Stomach smooth muscle (tissue), 2 donors: ENCODE measurements at regions not wholly inside any gene's neighbourhood (a gene's known extent, or its start where the extent isn't known, plus 50 kb on each side); places are given as distances from the start of the nearest gene placed in this dataset.

ENCODE experiments used
- H3K27ac ChIP-seq: one replicate; pipeline ENCODE4 v1.7.0; 2013; ENCODE audit warnings: mild to moderate bottlenecking, low read length, inconsistent platforms
- H3K27me3 ChIP-seq, 2 donors: one replicate each; pipeline ENCODE4 v1.7.0; 2013; ENCODE audit warnings: low read length in 2 of 2; ENCODE audit not compliant: insufficient read depth in 2 of 2, control insufficient read depth in 1 of 2
- H3K36me3 ChIP-seq, 2 donors: one replicate each; pipeline ENCODE4 v1.7.0; 2013; ENCODE audit warnings: low read length in 2 of 2; ENCODE audit not compliant: control insufficient read depth in 2 of 2, insufficient read depth in 2 of 2
- H3K4me1 ChIP-seq: one replicate; pipeline ENCODE4 v1.7.0; 2013; ENCODE audit warnings: low read length; ENCODE audit not compliant: control insufficient read depth, insufficient read depth
- H3K4me3 ChIP-seq, 2 donors: one replicate each; pipeline ENCODE4 v1.7.0; 2013; ENCODE audit warnings: low read length in 2 of 2
- H3K9ac ChIP-seq, 2 donors: one replicate each; pipeline ENCODE4 v1.7.0; 2013; ENCODE audit warnings: low read length in 2 of 2, mild to moderate bottlenecking in 1 of 2
- H3K9me3 ChIP-seq, 2 donors: one replicate each; pipeline ENCODE4 v1.7.0; 2013; ENCODE audit warnings: low read length in 2 of 2; ENCODE audit not compliant: control insufficient read depth in 2 of 2
- donor health status: healthy.
- donor health status: Pancreatic carcinoma.

DNA sequence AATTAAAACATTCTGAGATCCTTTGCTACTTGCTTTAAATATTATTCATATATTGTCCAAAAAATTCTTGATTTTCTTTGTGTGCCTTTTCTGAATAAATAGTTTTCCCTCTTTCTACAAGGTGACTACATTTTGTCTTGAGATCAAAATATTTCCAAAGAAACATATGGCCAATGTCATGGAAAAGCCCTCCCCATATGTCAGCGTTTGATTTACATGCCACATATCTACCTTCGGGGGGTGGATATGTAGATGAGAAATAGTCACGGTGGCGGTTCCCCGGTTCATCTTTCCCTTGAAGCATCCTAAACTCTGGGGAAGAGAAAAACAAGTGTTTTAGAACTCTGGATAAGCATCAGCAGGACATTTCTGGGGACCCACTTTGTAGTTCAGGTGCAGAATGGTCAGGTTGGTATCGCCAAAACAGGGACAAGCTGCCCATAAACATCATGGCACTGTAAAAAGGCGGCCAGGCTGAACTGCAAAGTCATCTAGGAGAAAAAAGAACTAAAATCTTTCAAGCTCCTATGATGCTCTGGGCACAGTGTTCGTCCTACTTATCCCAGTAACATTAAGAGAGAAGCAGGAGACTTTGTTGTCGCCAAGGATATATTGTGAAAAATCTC, 91.5 kb downstream of the MEX3B start:
- Histone ChIP-seq H3K9me3 (no peaks in the 10 kb centered on the region), H3K27me3 (no peaks in the 10 kb centered on the region), H3K9ac (no peak overlapping the region), H3K4me3 (no peak overlapping the region), H3K36me3 (no peaks in the 10 kb centered on the region), H3K27ac (no peak overlapping the region), H3K4me1 (peaks cover 3% of the 10 kb centered on the region)

- no peak overlapping the region for H3K27ac ChIP-seq
- H3K4me3 ChIP-seq = no peak overlapping the region
- H3K36me3 ChIP-seq = no peaks in the 10 kb centered on the region
- H3K27me3 ChIP-seq = no peaks in the 10 kb centered on the region
- H3K9ac ChIP-seq = no peak overlapping the region
- H3K9me3 ChIP-seq = no peaks in the 10 kb centered on the region
- peaks cover 3% of the 10 kb centered on the region for H3K4me1 ChIP-seq
Measured at GRCh38 chr15:81950841-81951414, 94.9 kb downstream of the MEX3B start.

DNA sequence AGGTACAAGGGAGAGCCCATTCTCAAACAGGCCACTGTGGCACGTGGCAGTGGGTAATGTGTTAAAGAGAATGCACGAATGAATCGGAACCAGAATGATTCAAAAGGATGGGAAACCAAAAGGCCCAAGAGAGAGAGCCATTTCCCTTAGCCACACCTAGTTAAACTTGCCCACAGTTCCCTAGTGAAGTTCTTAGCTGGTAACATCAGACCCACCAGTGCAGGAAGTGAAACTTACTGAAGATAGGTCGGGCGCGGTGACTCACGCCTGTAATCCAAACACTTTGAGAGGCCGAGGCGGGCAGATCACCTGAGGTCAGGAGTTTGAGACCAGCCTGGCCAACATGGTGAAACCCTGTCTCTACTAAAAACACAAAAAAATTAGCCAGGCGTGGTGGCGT, 97.1 kb downstream of the MEX3B start:
- Histone ChIP-seq H3K9ac (no peak overlapping the region), H3K36me3 (no peaks in the 10 kb centered on the region), H3K4me1 (peaks cover 3% of the 10 kb centered on the region), H3K9me3 (no peaks in the 10 kb centered on the region), H3K27ac (no peak overlapping the region), H3K27me3 (no peaks in the 10 kb centered on the region), H3K4me3 (no peak overlapping the region)

- Histone ChIP-seq H3K36me3 (no peaks in the 10 kb centered on the region), H3K9ac (no peak overlapping the region), H3K27ac (no peak overlapping the region), H3K9me3 (no peaks in the 10 kb centered on the region), H3K27me3 (no peaks in the 10 kb centered on the region), H3K4me1 (peaks cover 3% of the 10 kb centered on the region), H3K4me3 (no peak overlapping the region)
Measured at GRCh38 chr15:81948222-81948621, 97.6 kb downstream of the MEX3B start.

- H3K4me1 ChIP-seq = peaks cover 3% of the 10 kb centered on the region
- H3K9me3 ChIP-seq = no peaks in the 10 kb centered on the region
- H3K27me3 ChIP-seq = no peaks in the 10 kb centered on the region
- H3K9ac ChIP-seq = no peak overlapping the region
- H3K4me3 ChIP-seq = no peak overlapping the region
- H3K36me3 ChIP-seq = no peaks in the 10 kb centered on the region
- no peak overlapping the region for H3K27ac ChIP-seq
Measured at GRCh38 chr15:81947548-81947947, 98.3 kb downstream of the MEX3B start.

GRCh38 chr15:81945014-81945615, 100.7 kb downstream of the MEX3B start:
- Histone ChIP-seq H3K27me3 (no peaks in the 10 kb centered on the region), H3K4me1 (no peaks in the 10 kb centered on the region), H3K4me3 (no peak overlapping the region), H3K9me3 (peaks cover 0 to 4% of the 10 kb centered on the region in 2 donors), H3K36me3 (no peaks in the 10 kb centered on the region), H3K27ac (no peak overlapping the region), H3K9ac (no peak overlapping the region)

- H3K9ac ChIP-seq = no peak overlapping the region
- H3K36me3 ChIP-seq = no peaks in the 10 kb centered on the region
- H3K27ac ChIP-seq = no peak overlapping the region
- no peak overlapping the region for H3K4me3 ChIP-seq
- peaks cover 0 to 6% of the 10 kb centered on the region in 2 donors for H3K9me3 ChIP-seq
- H3K4me1 ChIP-seq = no peaks in the 10 kb centered on the region
- H3K27me3 ChIP-seq = no peaks in the 10 kb centered on the region
Measured at GRCh38 chr15:81942655-81943195, 103.1 kb downstream of the MEX3B start.

GRCh38 chr15:81942157-81942556, 103.7 kb downstream of the MEX3B start:
- H3K9ac ChIP-seq = no peak overlapping the region
- no peaks in the 10 kb centered on the region for H3K27me3 ChIP-seq
- H3K27ac ChIP-seq = no peak overlapping the region
- no peak overlapping the region for H3K4me3 ChIP-seq
- H3K36me3 ChIP-seq = no peaks in the 10 kb centered on the region
- peaks cover 0 to 6% of the 10 kb centered on the region in 2 donors for H3K9me3 ChIP-seq
- no peaks in the 10 kb centered on the region for H3K4me1 ChIP-seq

GRCh38 chr15:81941479-81941878, 104.3 kb downstream of the MEX3B start:
- H3K27me3 ChIP-seq = no peaks in the 10 kb centered on the region
- H3K4me3 ChIP-seq = no peak overlapping the region
- H3K9me3 ChIP-seq = peaks cover 0 to 6% of the 10 kb centered on the region in 2 donors
- H3K27ac ChIP-seq = no peak overlapping the region
- no peaks in the 10 kb centered on the region for H3K4me1 ChIP-seq
- H3K9ac ChIP-seq = no peak overlapping the region
- no peaks in the 10 kb centered on the region for H3K36me3 ChIP-seq

- Histone ChIP-seq H3K27me3 (no peaks in the 10 kb centered on the region), H3K9me3 (peaks cover 0 to 6% of the 10 kb centered on the region in 2 donors), H3K9ac (no peak overlapping the region), H3K4me1 (no peaks in the 10 kb centered on the region), H3K36me3 (no peaks in the 10 kb centered on the region), H3K4me3 (no peak overlapping the region), H3K27ac (no peak overlapping the region)
Measured at GRCh38 chr15:81940467-81941451, 105.1 kb downstream of the MEX3B start.
